ENCODE measurements at regions not wholly inside any gene's neighbourhood (a gene's known extent, or its start where the extent isn't known, plus 50 kb on each side); places are given as distances from the start of the nearest gene placed in this dataset.
"Not testable (repeated sequence)": the region's sequence is repeated elsewhere in the genome, so short reads cannot be mapped to it uniquely, and the experiment has no call there.

DNA sequence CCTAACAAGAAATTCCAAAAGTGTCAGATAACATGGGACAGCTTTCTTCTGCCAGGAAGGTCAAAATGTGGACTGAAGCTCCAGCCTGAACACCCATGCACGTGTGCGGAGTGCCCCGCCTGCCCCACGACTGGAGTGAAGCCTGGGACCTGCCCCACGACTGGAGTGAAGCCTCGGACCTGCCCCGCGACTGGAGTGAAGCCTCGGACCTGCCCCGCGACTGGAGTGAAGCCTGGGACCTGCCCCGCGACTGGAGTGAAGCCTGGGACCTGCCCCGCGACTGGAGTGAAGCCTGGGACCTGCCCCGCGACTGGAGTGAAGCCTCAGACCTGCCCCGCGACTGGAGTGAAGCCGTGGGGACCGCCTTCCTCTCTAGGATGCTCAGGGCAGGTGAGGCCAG lies 61.4 kb upstream of the ACTRT2 start:
- not testable (repeated sequence) for TF ChIP-seq CTCF (IDR thresholded peaks at IDR 0.05); POLR2AphosphoS5 (IDR thresholded peaks at IDR 0.05; ENCODE audit: insufficient read depth in 1 of 2, low read depth in 1 of 2); POLR2A (IDR thresholded peaks at IDR 0.05)
